ENCODE measurements at regions not wholly inside any gene's neighbourhood (a gene's known extent, or its start where the extent isn't known, plus 50 kb on each side); places are given as distances from the start of the nearest gene placed in this dataset.
"Not testable (repeated sequence)": the region's sequence is repeated elsewhere in the genome, so short reads cannot be mapped to it uniquely, and the experiment has no call there.

GRCh38 chr11:96779030-96779429 lies 389.2 kb downstream of the JRKL start:
- no peak for DNase-seq (ENCODE audit: low read depth)

DNA sequence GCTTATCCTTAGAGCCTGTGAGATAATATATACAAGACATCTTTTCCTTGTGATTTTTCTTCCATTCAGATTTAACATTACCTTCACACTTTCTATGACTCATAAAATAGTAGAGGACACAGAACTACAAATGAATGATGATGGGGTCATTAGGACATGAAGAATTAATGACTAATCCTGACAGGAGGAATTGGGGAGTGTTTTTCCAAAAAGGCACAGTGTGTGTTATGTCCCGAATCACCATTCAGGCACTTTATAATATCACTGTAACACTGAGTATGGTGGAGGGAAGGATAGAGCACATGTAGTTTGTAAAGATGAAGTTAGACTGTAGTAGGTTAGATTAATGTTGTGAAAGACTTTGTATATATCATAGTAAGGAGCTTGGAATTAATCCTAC lies 391.3 kb downstream of the JRKL start:
- no peak for DNase-seq (ENCODE audit: low read depth)

GRCh38 chr11:96782632-96783031 lies 392.8 kb downstream of the JRKL start:
- DNase-seq (ENCODE audit: low read depth), result no peak

DNA sequence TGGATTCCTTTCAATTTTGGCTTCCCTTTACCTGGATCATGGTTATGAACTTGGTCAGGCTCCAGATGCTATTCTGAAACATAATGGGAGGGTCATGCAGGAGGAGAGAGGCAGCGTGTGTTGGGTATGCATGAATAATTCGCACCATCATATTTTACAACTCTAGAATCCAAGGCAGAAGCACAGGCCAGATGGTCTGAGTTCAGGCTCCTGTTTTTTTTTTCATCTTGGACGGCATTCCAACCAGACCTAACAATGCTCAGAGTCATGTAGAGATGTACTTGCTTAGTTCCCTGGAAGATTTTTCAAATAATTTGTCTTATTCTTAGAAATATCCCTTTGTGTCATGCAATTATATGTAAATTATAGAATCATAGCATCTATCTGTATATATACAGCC lies 393.5 kb downstream of the JRKL start:
- no peak for DNase-seq (ENCODE audit: low read depth)

- DNase-seq (ENCODE audit: low read depth), result no peak
These were observed 395.3 kb downstream of the JRKL start for GRCh38 chr11:96785073-96785472.

DNA sequence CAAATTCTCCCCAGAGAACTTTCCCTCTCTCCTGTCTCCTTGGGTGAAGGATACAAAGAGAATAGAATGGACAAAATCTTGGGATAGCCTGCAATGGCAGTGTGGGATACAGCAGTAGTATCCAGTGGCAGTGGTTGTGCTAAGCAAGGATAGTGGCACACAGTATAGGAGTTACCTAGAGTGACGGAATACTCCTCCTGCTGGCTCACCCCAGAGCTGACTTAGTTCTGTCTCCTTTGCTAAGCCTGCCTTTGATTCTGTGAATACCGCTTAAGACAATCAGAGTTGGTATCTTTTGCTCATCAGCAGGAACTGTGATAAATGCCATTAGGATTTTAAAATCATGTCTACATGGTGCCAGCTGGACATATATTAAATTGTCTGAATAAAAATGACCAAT lies 404.3 kb downstream of the JRKL start:
- no peak for DNase-seq (ENCODE audit: low read depth)

GRCh38 chr11:96798445-96798844 lies 408.6 kb downstream of the JRKL start:
- DNase-seq (ENCODE audit: low read depth), result no peak

DNA sequence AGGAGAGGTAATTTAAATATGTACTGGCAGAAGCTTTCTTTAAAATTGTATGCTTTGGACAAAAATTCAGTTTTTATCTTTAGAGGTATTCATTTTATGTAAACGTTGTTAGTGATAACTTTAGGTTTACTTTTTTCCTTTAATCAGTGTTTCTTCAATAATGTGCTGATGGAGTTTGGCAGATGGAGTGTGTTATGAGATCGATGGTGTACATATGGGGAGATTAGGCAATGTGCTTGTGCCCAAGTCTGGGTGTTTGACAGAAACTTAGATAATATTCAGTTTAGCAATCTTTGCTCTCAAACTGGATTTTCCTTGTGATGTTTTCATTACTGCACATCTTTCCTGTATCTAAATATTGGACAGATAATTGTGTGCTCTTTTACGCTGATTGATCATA lies 425.4 kb downstream of the JRKL start:
- DNase-seq (ENCODE audit: low read depth), result no peak

DNA sequence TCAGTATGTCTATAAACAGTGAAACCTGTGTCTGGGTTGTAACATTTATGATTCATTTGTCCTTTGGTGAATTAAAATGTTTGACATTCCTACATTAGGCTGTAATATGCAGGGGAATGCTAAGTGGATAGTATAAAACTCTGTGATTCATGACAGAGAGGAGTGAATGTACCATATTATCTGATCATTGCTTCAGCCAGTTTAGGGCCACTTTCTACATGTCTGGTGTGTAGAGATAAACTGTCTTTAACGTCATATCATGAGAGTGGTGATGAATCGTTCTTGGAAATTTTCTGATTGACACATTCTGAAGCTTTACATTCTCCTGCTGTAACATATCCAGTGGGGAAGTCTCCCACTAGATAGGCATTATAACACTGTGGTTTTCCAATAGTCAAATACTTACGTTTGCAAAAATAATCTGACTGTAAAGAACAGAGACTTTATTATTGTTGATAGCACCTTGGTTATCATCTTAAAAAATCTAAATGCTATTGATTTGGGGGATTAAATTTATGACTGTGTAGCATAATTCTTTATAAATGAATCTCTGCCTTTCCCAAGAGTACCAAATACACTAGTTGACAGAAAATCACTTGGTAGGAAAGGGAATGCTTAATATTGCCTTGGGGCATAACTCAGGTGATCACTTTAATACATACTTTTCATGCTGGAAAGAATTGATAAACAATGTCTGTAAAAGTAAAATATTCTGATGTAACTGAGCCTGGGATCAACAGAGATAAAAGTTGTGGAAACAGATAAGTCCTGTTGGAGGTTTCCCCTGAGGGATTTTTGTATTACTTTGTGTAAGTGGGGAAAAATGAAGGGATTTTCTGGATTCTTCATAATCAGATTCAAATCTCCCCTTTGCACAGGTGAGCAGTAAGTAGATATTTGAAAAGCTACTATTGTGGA lies 427.9 kb downstream of the JRKL start:
- DNase-seq (ENCODE audit: low read depth), result no peak

DNA sequence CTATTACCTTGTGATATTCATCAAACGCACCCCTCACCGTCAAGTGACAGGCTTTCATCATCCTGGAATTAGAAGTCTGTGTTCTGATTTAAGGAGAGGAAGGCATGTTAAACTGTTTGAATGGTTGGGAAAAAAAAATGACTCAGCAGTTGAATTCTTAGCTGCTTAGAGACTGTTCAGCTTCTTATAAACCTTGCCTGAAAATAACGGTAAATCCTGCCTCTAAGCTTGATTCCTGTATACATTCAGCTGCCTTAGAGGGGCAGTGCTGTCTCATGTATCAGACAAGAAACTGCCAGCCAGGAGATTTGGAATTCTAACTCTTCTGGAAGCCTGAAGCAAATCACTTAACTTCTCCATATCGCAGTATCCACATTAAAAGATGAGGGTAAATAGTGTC lies 437.4 kb downstream of the JRKL start:
- DNase-seq (ENCODE audit: low read depth), result no peak

- no peak for DNase-seq (ENCODE audit: low read depth)
These were observed 452.0 kb downstream of the JRKL start for GRCh38 chr11:96841792-96842191.

DNA sequence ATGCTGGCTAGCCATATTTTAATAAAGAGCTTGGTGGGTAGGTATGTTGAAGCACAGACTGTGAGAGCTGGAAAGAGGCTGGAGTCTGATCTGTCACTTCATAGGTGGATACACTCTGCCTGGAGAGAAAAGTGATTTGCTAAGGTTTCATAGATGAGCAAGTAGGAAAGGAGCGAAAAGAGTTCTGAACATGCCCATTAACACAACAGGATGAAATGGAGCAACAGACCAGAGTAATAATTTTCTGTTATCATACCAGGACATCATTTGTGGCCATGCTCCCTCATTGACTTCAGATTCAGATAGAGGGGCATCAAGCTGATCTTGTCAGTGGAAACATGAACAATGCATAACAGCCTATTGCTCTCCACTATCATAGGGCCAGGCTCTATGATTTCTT lies 452.9 kb downstream of the JRKL start:
- DNase-seq (ENCODE audit: low read depth), result no peak

GRCh38 chr11:96854425-96854824 lies 464.6 kb downstream of the JRKL start:
- DNase-seq (ENCODE audit: low read depth), result no peak

DNA sequence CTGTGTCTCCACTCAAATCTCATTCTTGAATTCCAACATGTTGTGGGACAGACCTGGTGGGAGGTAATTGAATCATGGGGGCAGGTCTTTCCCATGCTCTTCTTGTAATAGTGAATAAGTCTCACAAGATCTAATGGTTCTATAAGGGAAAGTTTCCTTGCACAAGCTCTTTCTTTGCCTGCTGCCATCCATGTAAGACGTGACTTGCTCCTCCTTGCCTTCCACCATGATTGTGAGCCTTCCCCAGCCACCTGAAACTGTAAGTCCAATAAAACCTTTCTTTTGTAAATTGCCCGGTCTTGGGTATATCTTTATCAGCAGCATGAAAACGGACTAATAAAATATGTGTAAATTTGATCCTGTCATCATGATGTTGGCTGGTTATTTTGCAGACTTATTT lies 471.9 kb downstream of the JRKL start:
- DNase-seq (ENCODE audit: low read depth), result not testable (repeated sequence)

DNA sequence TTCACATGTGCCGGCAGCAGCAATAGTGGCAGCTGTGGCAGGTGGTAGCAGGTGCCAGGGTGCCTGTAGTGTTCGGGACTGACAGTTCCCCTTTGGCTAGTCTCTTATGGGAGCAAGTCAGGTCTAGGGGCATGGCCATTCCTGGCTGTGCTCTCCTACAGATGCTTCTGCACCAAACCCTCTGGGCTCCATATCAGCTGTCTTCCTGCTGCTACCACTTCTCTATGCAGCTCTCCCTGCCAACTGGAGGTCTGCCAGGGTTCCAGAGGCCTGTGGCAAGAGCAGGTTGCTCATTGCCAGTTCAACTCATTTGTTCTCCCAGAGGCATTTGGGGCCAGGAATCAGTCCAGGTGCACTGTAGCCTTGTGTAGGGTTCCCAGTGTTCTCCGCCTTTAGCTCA lies 473.7 kb downstream of the JRKL start:
- no peak for DNase-seq (ENCODE audit: low read depth)

GRCh38 chr11:96865020-96865419 lies 475.2 kb downstream of the JRKL start:
- DNase-seq (ENCODE audit: low read depth), result no peak

DNA sequence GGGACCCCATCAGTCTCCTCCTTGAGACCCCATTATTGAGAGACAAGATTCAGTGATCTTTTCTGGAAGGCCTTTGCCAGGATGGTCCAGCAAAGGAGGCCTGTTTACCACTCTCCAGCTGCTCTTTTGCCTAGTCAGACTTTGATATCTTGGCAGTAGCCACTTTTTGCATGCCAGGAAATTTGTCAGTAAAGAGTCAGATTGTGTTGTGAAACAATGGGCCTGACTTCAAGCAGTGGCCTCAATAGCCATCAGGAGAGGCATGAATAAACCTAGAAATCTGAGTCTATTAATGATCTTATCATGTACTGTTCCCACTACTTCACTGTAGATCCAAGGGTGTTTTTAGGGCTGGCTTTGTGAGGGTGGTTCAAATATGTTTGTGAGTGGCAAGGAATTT lies 479.4 kb downstream of the JRKL start:
- no peak for DNase-seq (ENCODE audit: low read depth)

DNA sequence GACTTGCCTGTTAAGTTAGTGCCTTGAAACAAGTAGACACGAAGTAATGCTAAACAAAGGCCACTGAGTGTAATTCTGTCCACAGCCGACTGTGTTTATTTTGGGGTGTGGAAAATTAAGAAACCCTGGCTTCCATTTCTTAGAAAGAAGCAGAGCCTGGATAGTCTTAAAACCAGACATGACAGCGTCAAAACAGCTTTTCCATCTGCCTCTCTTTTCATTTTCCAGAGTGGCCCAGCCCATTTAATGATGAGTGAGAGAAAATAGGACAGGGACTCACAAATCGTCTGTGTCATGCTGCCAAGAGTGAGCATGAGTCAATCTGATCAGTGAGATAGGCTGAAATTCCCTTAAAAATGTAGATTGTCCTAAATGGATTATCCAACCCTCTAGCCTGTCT lies 485.9 kb downstream of the JRKL start:
- DNase-seq (ENCODE audit: low read depth), result no peak

DNA sequence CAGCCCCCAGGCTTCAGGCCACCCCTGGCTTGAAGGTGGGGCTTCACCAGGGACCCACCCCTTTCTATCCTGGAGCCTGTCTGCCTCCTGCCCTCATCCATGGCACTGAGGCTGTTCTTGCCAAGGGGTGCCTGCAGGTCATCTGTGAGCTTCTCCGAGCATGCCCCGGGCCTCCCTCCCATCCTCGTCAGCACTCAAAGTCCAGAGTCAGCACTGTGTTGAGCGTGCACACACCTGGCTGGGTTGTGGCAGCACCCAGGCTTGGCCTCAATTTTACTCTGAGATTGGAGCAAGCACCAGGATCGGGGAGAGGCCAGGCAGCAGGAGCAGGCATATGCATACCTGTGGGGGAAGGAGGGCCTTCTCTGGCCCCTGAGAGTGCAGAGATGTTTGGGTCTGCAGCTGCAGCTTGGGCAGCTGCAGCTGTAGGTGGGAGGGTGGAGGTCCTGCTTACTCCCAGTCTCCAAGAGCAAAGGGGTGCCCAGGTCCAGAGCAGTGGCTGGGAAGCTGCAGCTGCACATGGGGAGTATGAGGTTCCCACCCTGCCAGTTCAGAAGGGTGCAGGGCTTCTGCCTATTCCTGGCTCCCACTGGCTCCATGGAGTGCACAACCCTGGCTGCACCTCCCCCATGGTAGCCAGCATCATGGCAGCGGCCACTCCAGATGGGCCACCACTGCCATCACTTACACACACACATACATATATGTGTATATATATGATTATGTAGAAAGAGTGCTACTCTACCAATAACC lies 488.7 kb downstream of the JRKL start:
- no peak for DNase-seq (ENCODE audit: low read depth)

DNA sequence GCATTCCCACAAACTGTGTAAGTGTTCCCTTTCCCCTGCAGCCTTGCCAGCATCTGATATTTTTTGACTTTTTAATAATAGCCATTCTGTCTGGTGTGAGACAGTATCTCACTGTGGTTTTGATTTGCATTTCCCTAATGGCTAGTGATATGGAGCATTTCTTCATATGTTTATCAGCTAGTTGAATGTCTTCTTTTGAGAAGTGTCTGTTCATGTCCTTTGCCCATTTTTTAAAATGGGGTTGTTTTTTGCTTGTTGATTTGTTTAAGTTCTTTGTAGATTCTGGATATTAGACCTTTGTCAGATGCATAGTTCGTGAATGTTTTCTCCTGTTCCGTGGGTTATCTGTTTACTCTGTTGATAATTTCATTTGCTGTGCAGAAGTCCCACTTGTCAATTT lies 492.8 kb downstream of the JRKL start:
- not testable (repeated sequence) for DNase-seq (ENCODE audit: low read depth)

GRCh38 chr11:96885405-96885804 lies 495.6 kb downstream of the JRKL start:
- no peak for DNase-seq (ENCODE audit: low read depth)

GRCh38 chr11:96885912-96886311 lies 496.1 kb downstream of the JRKL start:
- no peak for DNase-seq (ENCODE audit: low read depth)

DNA sequence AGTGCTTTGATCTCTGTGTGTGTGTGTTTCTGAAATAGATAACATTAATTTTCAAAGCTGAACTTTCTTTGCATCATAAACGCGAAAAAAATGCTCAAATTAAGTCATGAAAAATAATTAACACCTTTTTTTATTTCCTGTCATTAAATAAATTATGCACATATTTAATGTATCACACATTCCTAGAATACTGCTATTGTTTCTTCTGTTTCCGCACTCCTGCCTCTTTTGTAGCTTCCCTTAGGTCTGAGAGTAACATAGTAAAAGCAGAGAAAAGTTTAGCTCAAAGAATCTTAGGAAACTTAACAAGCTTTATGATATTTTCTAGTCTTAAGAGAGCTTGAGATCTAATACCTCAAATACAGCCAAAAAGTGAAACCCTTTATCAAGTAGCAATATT lies 504.2 kb downstream of the JRKL start:
- no peak for DNase-seq (ENCODE audit: low read depth)
